GM18951 (cell line): ENCODE measurements at regions not wholly inside any gene's neighbourhood (a gene's known extent, or its start where the extent isn't known, plus 50 kb on each side); places are given as distances from the start of the nearest gene placed in this dataset.

Experiments
- POLR2A ChIP-seq: IDR thresholded peaks from 4 replicates; pipeline ENCODE4 v1.6.1; 2011; ENCODE audit warnings: mild to moderate bottlenecking; ENCODE audit not compliant: insufficient read length, insufficient read depth; ENCODE audit errors: extremely low read depth
- in situ Hi-C: fragments of 300-500 bp; cut with MboI; formaldehyde crosslinking; loops from one replicate; pipeline ENCODE4 v1.12.0; 2022; ENCODE audit warnings: low sequenced_read_pairs, mixed read lengths, inconsistent platforms; ENCODE audit not compliant: unreplicated experiment

- no peak for TF ChIP-seq POLR2A
- in situ Hi-C loops = no loop called here
Observed at GRCh38 chr1:59081795-59082194, 215.1 kb upstream of the FGGY start.

GRCh38 chr1:59083946-59084865, 212.7 kb upstream of the FGGY start:
- no peak for TF ChIP-seq POLR2A
- in situ Hi-C loops = no loop called here

- in situ Hi-C loops = no loop called here
- TF ChIP-seq POLR2A = no peak
Observed at GRCh38 chr1:59085101-59085500, 211.8 kb upstream of the FGGY start.

GRCh38 chr1:59089036-59089798, 207.7 kb upstream of the FGGY start:
- in situ Hi-C loops = no loop called here
- no peak for TF ChIP-seq POLR2A

GRCh38 chr1:59089922-59090457, 206.9 kb upstream of the FGGY start:
- TF ChIP-seq POLR2A = no peak
- in situ Hi-C loops = no loop called here

- no peak for TF ChIP-seq POLR2A
- in situ Hi-C loops = no loop called here
Observed at GRCh38 chr1:59092126-59092525, 204.8 kb upstream of the FGGY start.

GRCh38 chr1:59094001-59094400, 202.9 kb upstream of the FGGY start:
- TF ChIP-seq POLR2A = no peak
- in situ Hi-C loops = no loop called here

GRCh38 chr1:59096501-59096900, 200.4 kb upstream of the FGGY start:
- TF ChIP-seq POLR2A = no peak
- in situ Hi-C loops = no loop called here

GRCh38 chr1:59098655-59099054, 198.2 kb upstream of the FGGY start:
- TF ChIP-seq POLR2A = no peak
- in situ Hi-C loops = no loop called here

- in situ Hi-C loops = no loop called here
- no peak for TF ChIP-seq POLR2A
Observed at GRCh38 chr1:59100708-59101374, 196.1 kb upstream of the FGGY start.

GRCh38 chr1:59101518-59101917, 195.4 kb upstream of the FGGY start:
- in situ Hi-C loops = no loop called here
- TF ChIP-seq POLR2A = no peak

GRCh38 chr1:59103457-59103856, 193.4 kb upstream of the FGGY start:
- in situ Hi-C loops = no loop called here
- no peak for TF ChIP-seq POLR2A

- in situ Hi-C loops = no loop called here
Observed at GRCh38 chr1:59104191-59104760, 192.6 kb upstream of the FGGY start.

More at GRCh38 chr1:59104191-59104760, 192.6 kb upstream of the FGGY start:
- TF ChIP-seq POLR2A = no peak
